Neural cell (in vitro differentiated cells): ENCODE measurements at regions not wholly inside any gene's neighbourhood (a gene's known extent, or its start where the extent isn't known, plus 50 kb on each side); places are given as distances from the start of the nearest gene placed in this dataset.

Experiments
- H2AFZ ChIP-seq: fragments of 200-600, 300-800 bp; sonication (generic), shearing (Covaris generic); 2 replicates; pipeline ENCODE4 v1.6.0; 2014; ENCODE audit warnings: low read depth, mild to moderate bottlenecking, antibody characterized with exemption, low read length, moderate library complexity
- H3F3A ChIP-seq: fragments of 200-600 bp; shearing (Covaris generic); 2 replicates; pipeline ENCODE4 v1.6.1; 2016; ENCODE audit warnings: mild to moderate bottlenecking, moderate library complexity, mixed read lengths, antibody characterized with exemption, low read length; ENCODE audit not compliant: insufficient read depth, poor library complexity, severe bottlenecking
- H3K27ac ChIP-seq: fragments of 200-600, 300-800 bp; sonication (generic), shearing (Covaris generic); 2 replicates; pipeline ENCODE4 v1.5.1; 2014; ENCODE audit warnings: mild to moderate bottlenecking, low read length, moderate library complexity
- H3K27me3 ChIP-seq: fragments of 300-800, 200-600 bp; sonication (generic), shearing (Covaris generic); 2 replicates; pipeline ENCODE4 v1.6.0; 2014; ENCODE audit warnings: mild to moderate bottlenecking, low read depth, low read length, moderate library complexity; ENCODE audit not compliant: insufficient read depth
- H3K36me3 ChIP-seq: fragments of 300-800, 200-600 bp; sonication (generic), shearing (Covaris generic); 2 replicates; pipeline ENCODE4 v1.5.1; 2014; ENCODE audit warnings: mild to moderate bottlenecking, antibody characterized with exemption, low read length, moderate library complexity; ENCODE audit not compliant: insufficient read depth
- H3K4me2 ChIP-seq: fragments of 300-800, 200-600 bp; sonication (generic), shearing (Covaris generic); 2 replicates; pipeline ENCODE4 v1.6.0; 2014; ENCODE audit warnings: mild to moderate bottlenecking, low read length
- H3K4me3 ChIP-seq: fragments of 300-800, 200-600 bp; sonication (generic), shearing (Covaris generic); 2 replicates; pipeline ENCODE4 v1.5.1; 2014; ENCODE audit warnings: mild to moderate bottlenecking, low read length, moderate library complexity
- H3K79me2 ChIP-seq: fragments of 200-600 bp; shearing (Covaris generic); replicated peaks from 2 replicates; pipeline ENCODE4 v1.6.0; 2014; ENCODE audit warnings: mild to moderate bottlenecking, low read length, moderate library complexity; ENCODE audit not compliant: insufficient read depth
- H3K9ac ChIP-seq: fragments of 300-800, 200-600 bp; sonication (generic), shearing (Covaris generic); 2 replicates; pipeline ENCODE4 v1.6.1; 2016; ENCODE audit warnings: mild to moderate bottlenecking, low read length, mixed read lengths
- H3K9me2 ChIP-seq: fragments of 200-600 bp; shearing (Covaris generic); 2 replicates; pipeline ENCODE4 v1.6.1; 2016; ENCODE audit warnings: mild to moderate bottlenecking, low read length, mixed read lengths; ENCODE audit not compliant: insufficient read depth
- H3K9me3 ChIP-seq: fragments of 200-600, 300-800 bp; sonication (generic), shearing (Covaris generic); 2 replicates; pipeline ENCODE4 v1.6.1; 2016; ENCODE audit warnings: mild to moderate bottlenecking, mixed run types, low read length, moderate library complexity, mixed read lengths
- H4K20me1 ChIP-seq: fragments of 200-600 bp; shearing (Covaris generic); 2 replicates; pipeline ENCODE4 v1.6.1; 2016; ENCODE audit warnings: mild to moderate bottlenecking, mixed run types; ENCODE audit not compliant: insufficient read depth
- CTCF ChIP-seq: fragments of 450-650 bp; IDR thresholded peaks from 2 replicates; pipeline ENCODE4 v1.5.1; 2014; ENCODE audit warnings: antibody characterized with exemption, mild to moderate bottlenecking, moderate library complexity; ENCODE audit not compliant: poor library complexity, severe bottlenecking
- EP300 ChIP-seq: fragments of 450-650 bp; conservative IDR thresholded peaks from 2 replicates; pipeline ENCODE4 v1.6.1; 2014; ENCODE audit warnings: antibody characterized with exemption, mild to moderate bottlenecking, moderate library complexity; ENCODE audit not compliant: poor library complexity, severe bottlenecking
- EZH2 ChIP-seq: fragments of 200-600, 300-800 bp; shearing (Covaris generic), sonication (generic); IDR thresholded peaks from 2 replicates; pipeline ENCODE4 v1.6.1; 2014; ENCODE audit warnings: antibody characterized with exemption, low read length, borderline replicate concordance, mild to moderate bottlenecking; ENCODE audit not compliant: insufficient read depth, poor library complexity, severe bottlenecking
- MXI1 ChIP-seq: fragments of 450-650 bp; conservative IDR thresholded peaks from 2 replicates; pipeline ENCODE4 v1.6.1; 2014; ENCODE audit warnings: antibody characterized with exemption, mild to moderate bottlenecking; ENCODE audit not compliant: poor library complexity, severe bottlenecking
- POLR2AphosphoS5 ChIP-seq: IDR thresholded peaks from 2 replicates; pipeline ENCODE4 v1.6.1; 2012
- RAD21 ChIP-seq: fragments of 450-650 bp; conservative IDR thresholded peaks from 2 replicates; pipeline ENCODE4 v1.6.1; 2014; ENCODE audit warnings: antibody characterized with exemption, mild to moderate bottlenecking, moderate library complexity
- SMC3 ChIP-seq: fragments of 450-650 bp; conservative IDR thresholded peaks from 2 replicates; pipeline ENCODE4 v1.6.1; 2014; ENCODE audit warnings: antibody characterized with exemption, mild to moderate bottlenecking, moderate library complexity; ENCODE audit not compliant: poor library complexity
- TAF1 ChIP-seq: IDR thresholded peaks from 2 replicates; pipeline ENCODE4 v1.6.1; 2012; ENCODE audit warnings: low read depth
- TF ChIP-seq, protein P1 (sequence below): IDR thresholded peaks from 2 replicates; pipeline ENCODE4 v1.6.1; 2012; ENCODE audit warnings: borderline replicate concordance

GRCh38 chr17:77359236-77359635 lies 218.5 kb downstream of the SEC14L1 start:
- H4K20me1 ChIP-seq, result no peaks in the 10 kb centered on the region
- H3F3A ChIP-seq, result no peaks in the 10 kb centered on the region
- no peaks in the 10 kb centered on the region for H3K79me2 ChIP-seq
- no peak overlapping the region for H3K9ac ChIP-seq
- no peak for TF ChIP-seq EZH2
- no peak for TF ChIP-seq TAF1
- no peak for TF ChIP-seq EP300
- TF ChIP-seq CTCF, result no peak
- no peak for TF ChIP-seq MXI1
- TF ChIP-seq SMC3, result no peak
- no peak for TF ChIP-seq RAD21
- TF ChIP-seq POLR2AphosphoS5, result no peak
- TF ChIP-seq, protein P1, sequence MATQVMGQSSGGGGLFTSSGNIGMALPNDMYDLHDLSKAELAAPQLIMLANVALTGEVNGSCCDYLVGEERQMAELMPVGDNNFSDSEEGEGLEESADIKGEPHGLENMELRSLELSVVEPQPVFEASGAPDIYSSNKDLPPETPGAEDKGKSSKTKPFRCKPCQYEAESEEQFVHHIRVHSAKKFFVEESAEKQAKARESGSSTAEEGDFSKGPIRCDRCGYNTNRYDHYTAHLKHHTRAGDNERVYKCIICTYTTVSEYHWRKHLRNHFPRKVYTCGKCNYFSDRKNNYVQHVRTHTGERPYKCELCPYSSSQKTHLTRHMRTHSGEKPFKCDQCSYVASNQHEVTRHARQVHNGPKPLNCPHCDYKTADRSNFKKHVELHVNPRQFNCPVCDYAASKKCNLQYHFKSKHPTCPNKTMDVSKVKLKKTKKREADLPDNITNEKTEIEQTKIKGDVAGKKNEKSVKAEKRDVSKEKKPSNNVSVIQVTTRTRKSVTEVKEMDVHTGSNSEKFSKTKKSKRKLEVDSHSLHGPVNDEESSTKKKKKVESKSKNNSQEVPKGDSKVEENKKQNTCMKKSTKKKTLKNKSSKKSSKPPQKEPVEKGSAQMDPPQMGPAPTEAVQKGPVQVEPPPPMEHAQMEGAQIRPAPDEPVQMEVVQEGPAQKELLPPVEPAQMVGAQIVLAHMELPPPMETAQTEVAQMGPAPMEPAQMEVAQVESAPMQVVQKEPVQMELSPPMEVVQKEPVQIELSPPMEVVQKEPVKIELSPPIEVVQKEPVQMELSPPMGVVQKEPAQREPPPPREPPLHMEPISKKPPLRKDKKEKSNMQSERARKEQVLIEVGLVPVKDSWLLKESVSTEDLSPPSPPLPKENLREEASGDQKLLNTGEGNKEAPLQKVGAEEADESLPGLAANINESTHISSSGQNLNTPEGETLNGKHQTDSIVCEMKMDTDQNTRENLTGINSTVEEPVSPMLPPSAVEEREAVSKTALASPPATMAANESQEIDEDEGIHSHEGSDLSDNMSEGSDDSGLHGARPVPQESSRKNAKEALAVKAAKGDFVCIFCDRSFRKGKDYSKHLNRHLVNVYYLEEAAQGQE, result no peak
- H3K9me2 ChIP-seq, result no peaks in the 10 kb centered on the region
- H3K4me2 ChIP-seq, result no peak overlapping the region
- no peaks in the 10 kb centered on the region for H3K27me3 ChIP-seq
- H3K27ac ChIP-seq, result no peak overlapping the region
- H3K36me3 ChIP-seq, result no peaks in the 10 kb centered on the region
- H3K4me3 ChIP-seq, result no peak overlapping the region
- H2AFZ ChIP-seq, result no peak overlapping the region
- H3K9me3 ChIP-seq, result no peaks in the 10 kb centered on the region

- no peak for TF ChIP-seq MXI1
- no peaks in the 10 kb centered on the region for H3K79me2 ChIP-seq
- no peaks in the 10 kb centered on the region for H3K9me2 ChIP-seq
- H3K36me3 ChIP-seq, result no peaks in the 10 kb centered on the region
- H3K4me3 ChIP-seq, result no peak overlapping the region
- no peak overlapping the region for H3K4me2 ChIP-seq
- H2AFZ ChIP-seq, result no peak overlapping the region
- no peaks in the 10 kb centered on the region for H3F3A ChIP-seq
- no peaks in the 10 kb centered on the region for H4K20me1 ChIP-seq
- no peak overlapping the region for H3K27ac ChIP-seq
- H3K9ac ChIP-seq, result no peak overlapping the region
- H3K9me3 ChIP-seq, result no peaks in the 10 kb centered on the region
- no peaks in the 10 kb centered on the region for H3K27me3 ChIP-seq
These were observed 221.3 kb downstream of the SEC14L1 start for GRCh38 chr17:77361986-77362620.

DNA sequence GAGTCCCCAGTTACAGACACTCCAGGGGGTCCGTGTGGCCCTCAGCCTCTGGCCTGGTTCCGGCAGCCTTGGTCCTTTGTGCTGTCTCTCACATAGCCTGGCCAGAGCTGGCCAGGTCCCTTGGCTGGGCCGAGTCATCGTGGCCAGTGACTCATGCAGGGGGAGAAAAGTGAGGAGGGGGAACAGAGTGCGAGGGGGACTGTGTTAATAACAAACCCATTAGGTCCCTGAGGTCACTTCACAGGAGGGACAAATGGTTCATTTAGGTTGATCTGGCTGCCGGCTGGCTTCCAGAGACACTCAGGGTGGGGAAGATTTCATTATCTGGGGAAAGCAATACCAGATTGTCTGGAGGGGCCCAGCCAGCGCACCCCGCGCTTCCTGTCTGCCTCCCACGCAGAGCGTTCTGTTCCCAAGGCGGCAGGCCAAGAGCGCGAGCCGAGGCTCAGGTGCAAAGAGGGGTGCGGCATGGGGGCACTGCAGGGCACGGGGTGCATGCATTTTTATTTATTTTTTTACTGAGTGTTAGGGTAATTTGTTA lies 223.1 kb downstream of the SEC14L1 start:
- Histone ChIP-seq H3K9ac (no peak overlapping the region), H3K27me3 (no peaks in the 10 kb centered on the region), H3K9me3 (no peaks in the 10 kb centered on the region), H3K79me2 (no peaks in the 10 kb centered on the region), H3K4me2 (no peak overlapping the region), H3K36me3 (no peaks in the 10 kb centered on the region), H3K27ac (no peak overlapping the region), H3K9me2 (no peaks in the 10 kb centered on the region), H3K4me3 (no peak overlapping the region), H2AFZ (no peak overlapping the region), H4K20me1 (no peaks in the 10 kb centered on the region), H3F3A (no peaks in the 10 kb centered on the region)
- TF ChIP-seq TAF1, result no peak
- no peak for TF ChIP-seq RAD21
- no peak for TF ChIP-seq CTCF
- TF ChIP-seq, protein P1, result no peak
- no peak for TF ChIP-seq EP300
- no peak for TF ChIP-seq SMC3
- no peak for TF ChIP-seq POLR2AphosphoS5
- no peak for TF ChIP-seq EZH2
- no peak for TF ChIP-seq MXI1
